ENCODE measurements at regions not wholly inside any gene's neighbourhood (a gene's known extent, or its start where the extent isn't known, plus 50 kb on each side); places are given as distances from the start of the nearest gene placed in this dataset.

DNA sequence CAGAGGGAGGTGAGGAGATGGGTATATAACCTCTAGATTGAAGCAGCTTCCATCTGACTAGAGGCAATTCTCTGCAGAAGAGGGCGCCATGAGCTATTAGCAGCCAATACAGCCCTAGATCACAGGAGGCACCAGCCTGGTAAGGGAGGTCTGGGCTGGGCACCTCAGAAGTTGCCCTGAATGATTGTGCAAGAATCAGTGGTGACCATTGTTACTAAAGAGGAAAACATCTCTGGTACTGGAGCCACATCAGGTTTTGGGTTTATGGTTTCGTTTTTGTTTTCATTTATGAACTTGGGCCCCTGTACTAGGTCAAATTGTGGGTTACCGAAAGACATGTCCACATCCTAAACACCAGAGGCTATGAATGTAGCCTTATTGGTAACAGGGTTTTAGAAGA, 342.0 kb downstream of the MLLT3 start:
- TF ChIP-seq, protein P1, sequence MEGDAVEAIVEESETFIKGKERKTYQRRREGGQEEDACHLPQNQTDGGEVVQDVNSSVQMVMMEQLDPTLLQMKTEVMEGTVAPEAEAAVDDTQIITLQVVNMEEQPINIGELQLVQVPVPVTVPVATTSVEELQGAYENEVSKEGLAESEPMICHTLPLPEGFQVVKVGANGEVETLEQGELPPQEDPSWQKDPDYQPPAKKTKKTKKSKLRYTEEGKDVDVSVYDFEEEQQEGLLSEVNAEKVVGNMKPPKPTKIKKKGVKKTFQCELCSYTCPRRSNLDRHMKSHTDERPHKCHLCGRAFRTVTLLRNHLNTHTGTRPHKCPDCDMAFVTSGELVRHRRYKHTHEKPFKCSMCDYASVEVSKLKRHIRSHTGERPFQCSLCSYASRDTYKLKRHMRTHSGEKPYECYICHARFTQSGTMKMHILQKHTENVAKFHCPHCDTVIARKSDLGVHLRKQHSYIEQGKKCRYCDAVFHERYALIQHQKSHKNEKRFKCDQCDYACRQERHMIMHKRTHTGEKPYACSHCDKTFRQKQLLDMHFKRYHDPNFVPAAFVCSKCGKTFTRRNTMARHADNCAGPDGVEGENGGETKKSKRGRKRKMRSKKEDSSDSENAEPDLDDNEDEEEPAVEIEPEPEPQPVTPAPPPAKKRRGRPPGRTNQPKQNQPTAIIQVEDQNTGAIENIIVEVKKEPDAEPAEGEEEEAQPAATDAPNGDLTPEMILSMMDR (IDR thresholded peaks at IDR 0.05; ENCODE audit: low read length, missing control alignments) = no peak

GRCh38 chr9:20276762-20277161, 345.5 kb downstream of the MLLT3 start:
- no peak for DNase-seq (ENCODE audit: low read depth)
- no peak overlapping the region for H3K4me3 ChIP-seq (replicated peaks; ENCODE audit: low read depth, low read length)
- TF ChIP-seq, protein P1 (IDR thresholded peaks at IDR 0.05; ENCODE audit: low read length, missing control alignments) = no peak

More for the DNA sequence above, 342.0 kb downstream of the MLLT3 start:
- DNase-seq (ENCODE audit: low read depth) = no peak
- no peak overlapping the region for H3K4me3 ChIP-seq (replicated peaks; ENCODE audit: low read depth, low read length)

DNA sequence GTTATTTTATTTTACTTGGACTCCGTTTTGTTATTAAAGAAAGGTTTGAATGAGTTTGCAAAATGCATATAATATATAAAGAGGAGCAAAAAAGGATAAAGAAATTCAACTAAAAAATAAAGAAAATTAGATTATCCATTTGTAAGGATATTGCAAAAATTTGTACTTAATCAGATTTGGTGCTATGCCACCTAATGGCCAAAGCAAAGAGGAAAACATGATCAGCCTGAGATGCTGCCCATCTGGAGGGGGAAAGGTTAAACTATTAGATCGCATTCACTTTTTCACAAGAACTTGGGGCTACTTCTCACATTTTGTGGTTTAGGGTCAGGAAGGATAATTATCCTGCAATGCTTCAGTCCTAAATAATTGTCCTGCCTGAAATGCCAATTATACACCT, 350.6 kb downstream of the MLLT3 start:
- no peak overlapping the region for H3K4me3 ChIP-seq (replicated peaks; ENCODE audit: low read depth, low read length)
- DNase-seq (ENCODE audit: low read depth) = no peak
- TF ChIP-seq, protein P1 (IDR thresholded peaks at IDR 0.05; ENCODE audit: low read length, missing control alignments) = no peak

DNA sequence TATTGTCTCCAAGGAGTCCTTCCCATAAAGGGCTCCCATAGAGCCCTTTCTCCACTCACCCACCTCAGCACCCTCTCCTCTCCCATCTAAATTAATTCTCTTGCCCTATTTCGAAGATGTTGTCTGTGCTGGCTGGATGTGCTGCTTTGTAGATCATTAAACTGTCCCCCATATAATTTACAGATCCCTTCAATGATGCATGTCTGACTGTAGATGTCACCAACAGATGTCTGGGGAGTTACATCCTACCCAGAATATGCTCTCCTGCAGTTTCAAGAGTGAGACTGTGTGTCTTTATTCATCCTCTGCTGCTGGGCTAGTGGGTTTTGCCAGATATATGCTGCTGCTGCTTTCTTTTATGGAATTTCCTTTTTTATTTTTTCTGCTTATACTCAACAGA, 351.2 kb downstream of the MLLT3 start:
- TF ChIP-seq, protein P1 (IDR thresholded peaks at IDR 0.05; ENCODE audit: low read length, missing control alignments) = no peak
- no peak overlapping the region for H3K4me3 ChIP-seq (replicated peaks; ENCODE audit: low read depth, low read length)
- DNase-seq (ENCODE audit: low read depth) = no peak

DNA sequence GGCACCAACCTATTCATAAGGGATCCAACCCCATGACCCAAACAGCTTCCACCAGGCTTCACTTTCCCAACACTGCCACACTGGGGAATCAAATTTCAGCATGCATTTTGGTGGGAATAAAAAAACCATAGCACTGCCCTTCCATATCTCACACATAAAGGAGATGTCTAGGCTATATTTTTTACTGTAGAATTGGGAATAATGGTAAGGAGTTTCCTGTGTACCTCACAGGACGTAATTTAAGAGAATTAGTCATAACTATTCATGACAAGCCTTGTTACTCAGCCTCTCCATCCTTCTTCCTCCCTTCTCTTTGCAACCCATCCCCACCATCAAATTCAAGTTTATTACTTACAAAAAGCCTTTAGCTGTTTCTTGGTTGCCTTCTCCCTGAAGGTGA, 352.1 kb downstream of the MLLT3 start:
- H3K4me3 ChIP-seq (replicated peaks; ENCODE audit: low read depth, low read length) = no peak overlapping the region
- no peak for DNase-seq (ENCODE audit: low read depth)
- TF ChIP-seq, protein P1 (IDR thresholded peaks at IDR 0.05; ENCODE audit: low read length, missing control alignments) = no peak

DNA sequence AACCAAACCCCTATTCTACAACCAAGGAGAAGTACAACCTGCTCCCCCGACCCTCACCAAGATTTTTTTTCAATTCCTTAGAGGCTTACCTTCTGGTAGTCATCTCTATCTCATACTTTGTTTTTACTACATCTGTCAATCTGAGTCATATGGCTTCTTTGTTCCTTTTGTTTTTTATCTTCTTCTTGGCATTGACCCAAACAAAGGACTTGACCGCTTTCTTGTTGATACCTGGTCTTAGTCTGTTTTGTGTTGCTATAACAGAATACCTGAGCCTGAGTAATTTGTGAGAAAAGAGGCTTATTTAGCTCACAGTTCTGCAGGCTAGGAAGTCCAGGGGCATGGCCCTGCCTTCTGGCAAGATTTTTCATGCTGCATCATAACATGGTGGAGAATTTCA, 352.7 kb downstream of the MLLT3 start:
- DNase-seq (ENCODE audit: low read depth) = no peak
- TF ChIP-seq, protein P1 (IDR thresholded peaks at IDR 0.05; ENCODE audit: low read length, missing control alignments) = no peak
- no peak overlapping the region for H3K4me3 ChIP-seq (replicated peaks; ENCODE audit: low read depth, low read length)

DNA sequence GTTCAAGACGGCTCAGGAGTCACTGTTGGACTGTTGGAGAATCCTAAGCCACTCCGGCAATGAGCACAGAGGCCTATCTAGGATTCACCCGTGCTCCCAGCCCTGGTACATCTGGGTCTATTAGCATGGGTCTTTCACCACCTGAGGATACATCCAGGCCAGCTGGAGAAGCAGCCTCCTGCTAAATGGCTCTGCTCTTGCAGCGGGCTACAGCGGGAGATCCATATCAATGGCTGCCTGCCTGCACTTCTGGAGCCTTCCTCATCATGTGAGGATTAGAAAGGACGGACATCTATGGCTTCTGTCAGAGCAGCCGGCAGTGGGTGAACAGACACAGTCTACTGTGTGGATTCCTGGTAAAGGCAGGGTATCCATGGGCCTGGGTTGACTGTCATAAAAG, 357.4 kb downstream of the MLLT3 start:
- TF ChIP-seq, protein P1 (IDR thresholded peaks at IDR 0.05; ENCODE audit: low read length, missing control alignments) = no peak
- DNase-seq (ENCODE audit: low read depth) = no peak
- no peak overlapping the region for H3K4me3 ChIP-seq (replicated peaks; ENCODE audit: low read depth, low read length)
